ENCODE measurements at regions not wholly inside any gene's neighbourhood (a gene's known extent, or its start where the extent isn't known, plus 50 kb on each side); places are given as distances from the start of the nearest gene placed in this dataset.

GRCh38 chr12:41962171-41962572 lies 182.5 kb downstream of the GXYLT1 start:
- no peak overlapping the region for H3K4me3 ChIP-seq (ENCODE audit: low read depth, low read length)
- no peak for DNase-seq (ENCODE audit: low read depth)
- no peak for TF ChIP-seq CTCF (conservative IDR thresholded peaks at IDR 0.05; ENCODE audit: low read depth, low read length)

- no peak for TF ChIP-seq CTCF (conservative IDR thresholded peaks at IDR 0.05; ENCODE audit: low read depth, low read length)
- H3K4me3 ChIP-seq (ENCODE audit: low read depth, low read length), result no peak overlapping the region
- no peak for DNase-seq (ENCODE audit: low read depth)
These were observed 185.4 kb downstream of the GXYLT1 start for GRCh38 chr12:41959271-41959670.

GRCh38 chr12:41956353-41956752 lies 188.3 kb downstream of the GXYLT1 start:
- TF ChIP-seq CTCF (conservative IDR thresholded peaks at IDR 0.05; ENCODE audit: low read depth, low read length), result no peak
- no peak for DNase-seq (ENCODE audit: low read depth)
- H3K4me3 ChIP-seq (ENCODE audit: low read depth, low read length), result no peak overlapping the region

GRCh38 chr12:41950455-41950854 lies 194.2 kb downstream of the GXYLT1 start:
- no peak for TF ChIP-seq CTCF (conservative IDR thresholded peaks at IDR 0.05; ENCODE audit: low read depth, low read length)
- H3K4me3 ChIP-seq (ENCODE audit: low read depth, low read length), result no peak overlapping the region
- DNase-seq (ENCODE audit: low read depth), result no peak

- H3K4me3 ChIP-seq (ENCODE audit: low read depth, low read length), result no peak overlapping the region
- TF ChIP-seq CTCF (conservative IDR thresholded peaks at IDR 0.05; ENCODE audit: low read depth, low read length), result no peak
- DNase-seq (ENCODE audit: low read depth), result no peak
These were observed 198.6 kb downstream of the GXYLT1 start for GRCh38 chr12:41946106-41946505.

- no peak for TF ChIP-seq CTCF (conservative IDR thresholded peaks at IDR 0.05; ENCODE audit: low read depth, low read length)
- no peak overlapping the region for H3K4me3 ChIP-seq (ENCODE audit: low read depth, low read length)
- no peak for DNase-seq (ENCODE audit: low read depth)
These were observed 200.5 kb downstream of the GXYLT1 start for GRCh38 chr12:41944216-41944615.

GRCh38 chr12:41943671-41944070 lies 201.0 kb downstream of the GXYLT1 start:
- no peak for TF ChIP-seq CTCF (conservative IDR thresholded peaks at IDR 0.05; ENCODE audit: low read depth, low read length)
- no peak overlapping the region for H3K4me3 ChIP-seq (ENCODE audit: low read depth, low read length)
- DNase-seq (ENCODE audit: low read depth), result no peak
